Esophagus (tissue), 2 donors: ENCODE measurements at regions not wholly inside any gene's neighbourhood (a gene's known extent, or its start where the extent isn't known, plus 50 kb on each side); places are given as distances from the start of the nearest gene placed in this dataset.

Experiments
- H3K27ac ChIP-seq, 2 donors: one replicate each; pipeline ENCODE4 v1.5.1; 2013; ENCODE audit warnings: low read depth in 2 of 2, mild to moderate bottlenecking in 2 of 2, inconsistent platforms in 1 of 2, low read length in 1 of 2, moderate library complexity in 1 of 2
- H3K27me3 ChIP-seq, 2 donors: one replicate each; pipeline ENCODE4 v1.6.1; 2013; ENCODE audit warnings: low read length in 2 of 2, control low read depth in 1 of 2, mild to moderate bottlenecking in 1 of 2; ENCODE audit not compliant: insufficient read depth in 2 of 2, control insufficient read depth in 1 of 2
- H3K36me3 ChIP-seq, 2 donors: one replicate each; pipeline ENCODE4 v1.6.1; 2013; ENCODE audit warnings: low read length in 1 of 2; ENCODE audit not compliant: control insufficient read depth in 2 of 2, insufficient read depth in 2 of 2
- H3K4me1 ChIP-seq, 2 donors: one replicate each; pipeline ENCODE4 v1.6.1; 2013; ENCODE audit warnings: low read length in 1 of 2; ENCODE audit not compliant: control insufficient read depth in 2 of 2, insufficient read depth in 2 of 2
- H3K4me3 ChIP-seq, 2 donors: one replicate each; pipeline ENCODE4 v1.5.1; 2013; ENCODE audit warnings: low read length in 2 of 2, mild to moderate bottlenecking in 2 of 2, low read depth in 1 of 2, moderate library complexity in 1 of 2
- H3K9me3 ChIP-seq, 2 donors: one replicate each; pipeline ENCODE4 v1.6.1; 2013; ENCODE audit warnings: mild to moderate bottlenecking in 2 of 2, low read depth in 1 of 2, low read length in 1 of 2, moderate library complexity in 1 of 2; ENCODE audit not compliant: control insufficient read depth in 2 of 2, insufficient read depth in 1 of 2
- WGBS, 2 donors: extraction: QIAGEN DNeasy Blood & Tissue Kit; methylation state at CpG; one replicate each; pipeline ENCODE4 v1.1.7; 2013; 5-methylcytosine and 5-hydroxymethylcytosine counted together
- donor health status: healthy with polysubstance abuse.
- donor health status: Bipolar disorder and iron deficiency.

GRCh38 chr2:53362934-53363333 lies 404.7 kb upstream of the CHAC2 start:
- no peaks in the 10 kb centered on the region for H3K9me3 ChIP-seq
- no peaks in the 10 kb centered on the region for H3K4me1 ChIP-seq
- no peak overlapping the region for H3K4me3 ChIP-seq
- no peaks in the 10 kb centered on the region for H3K36me3 ChIP-seq
- H3K27ac ChIP-seq: no peak overlapping the region
- no peaks in the 10 kb centered on the region for H3K27me3 ChIP-seq
- WGBS, 2 donors: 71 to 72% methylated on average over 2 of the region's 2 CpGs

DNA sequence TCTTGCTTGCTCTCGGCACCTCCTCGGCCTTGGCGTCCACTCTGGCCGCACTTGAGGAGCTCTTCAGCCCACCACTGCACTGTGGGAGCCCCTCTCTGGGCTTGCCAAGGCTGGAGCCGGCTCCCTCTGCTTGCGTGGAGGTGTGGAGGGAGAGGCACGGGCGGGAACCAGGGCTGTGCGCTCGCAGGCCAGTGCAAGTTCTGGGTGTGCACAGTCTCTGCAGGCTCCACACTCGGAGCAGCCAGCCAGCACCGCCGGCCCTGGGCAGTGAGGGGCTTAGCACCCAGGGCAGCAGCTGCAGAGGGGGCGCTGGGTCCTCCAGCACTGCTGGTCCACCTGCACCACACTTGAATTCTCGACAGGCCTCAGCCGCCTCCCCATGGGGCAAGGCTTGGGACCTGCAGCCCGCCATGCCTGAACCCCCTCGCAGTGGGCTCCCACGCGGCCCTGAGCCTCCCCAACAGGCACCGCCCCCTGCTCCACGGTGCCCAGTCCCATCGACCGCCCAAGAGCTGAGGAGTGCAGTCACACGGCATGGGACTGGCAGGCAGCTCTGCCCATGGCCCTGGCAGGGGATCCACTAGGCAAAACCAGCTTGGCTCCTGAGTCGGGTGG lies 411.2 kb upstream of the CHAC2 start:
- Histone ChIP-seq H3K4me1 (no peaks in the 10 kb centered on the region), H3K4me3 (no peak overlapping the region), H3K9me3 (peaks cover 6 to 7% of the 10 kb centered on the region in 2 donors), H3K27me3 (no peaks in the 10 kb centered on the region), H3K27ac (no peak overlapping the region), H3K36me3 (no peaks in the 10 kb centered on the region)
- 92 to 93% methylated on average over 26 of the region's 26 CpGs for WGBS, 2 donors

DNA sequence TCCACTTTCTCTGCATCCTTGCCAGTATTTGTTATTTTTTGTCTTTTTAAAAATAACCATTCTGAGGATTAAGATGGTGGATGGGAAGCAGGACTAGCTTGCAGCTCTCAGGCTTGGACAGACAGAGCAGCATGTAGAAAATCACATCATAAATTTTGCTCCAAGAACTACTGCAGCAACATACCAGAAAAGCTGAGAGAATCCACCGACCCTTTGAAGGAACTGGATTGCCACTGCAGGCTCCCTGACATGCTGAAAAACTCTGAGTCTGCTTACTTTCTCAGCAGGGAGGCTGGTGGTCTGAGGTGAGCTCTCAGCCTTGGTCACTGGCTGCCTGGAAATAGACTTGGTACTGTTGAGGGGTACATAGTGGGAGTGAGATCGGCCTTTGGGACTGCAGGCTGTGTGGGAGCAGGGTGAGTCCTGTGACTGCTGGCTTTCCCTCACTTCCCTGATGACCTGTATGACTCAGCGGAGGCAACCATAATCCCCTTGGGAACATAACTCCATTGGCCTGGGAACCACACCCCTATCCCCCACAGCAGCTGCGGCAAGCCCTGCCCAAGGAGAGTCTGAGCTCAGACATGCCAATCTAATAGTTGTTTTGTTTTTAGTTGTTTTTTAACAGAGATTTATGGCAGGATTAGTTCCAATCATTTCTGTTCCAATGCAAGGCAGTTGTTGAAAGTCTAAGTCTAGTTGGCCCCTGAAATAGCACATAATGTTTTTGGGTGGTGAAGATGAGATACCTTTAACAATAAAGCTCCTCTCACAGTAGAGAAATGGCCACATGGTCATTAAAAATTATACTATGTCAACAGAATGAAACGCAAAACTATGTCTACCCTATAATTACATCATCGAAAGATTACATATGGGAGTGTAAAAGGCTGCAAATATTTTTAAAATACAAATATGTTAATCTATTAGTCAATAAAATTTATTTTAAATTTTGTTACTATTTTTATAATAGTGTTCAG lies 414.2 kb upstream of the CHAC2 start:
- no peaks in the 10 kb centered on the region for H3K27me3 ChIP-seq
- H3K9me3 ChIP-seq: peaks cover 6 to 7% of the 10 kb centered on the region in 2 donors
- no peaks in the 10 kb centered on the region for H3K36me3 ChIP-seq
- no peak overlapping the region for H3K27ac ChIP-seq
- no peak overlapping the region for H3K4me3 ChIP-seq
- WGBS, 2 donors: 67 to 68% methylated on average over 6 of the region's 6 CpGs
- no peaks in the 10 kb centered on the region for H3K4me1 ChIP-seq

DNA sequence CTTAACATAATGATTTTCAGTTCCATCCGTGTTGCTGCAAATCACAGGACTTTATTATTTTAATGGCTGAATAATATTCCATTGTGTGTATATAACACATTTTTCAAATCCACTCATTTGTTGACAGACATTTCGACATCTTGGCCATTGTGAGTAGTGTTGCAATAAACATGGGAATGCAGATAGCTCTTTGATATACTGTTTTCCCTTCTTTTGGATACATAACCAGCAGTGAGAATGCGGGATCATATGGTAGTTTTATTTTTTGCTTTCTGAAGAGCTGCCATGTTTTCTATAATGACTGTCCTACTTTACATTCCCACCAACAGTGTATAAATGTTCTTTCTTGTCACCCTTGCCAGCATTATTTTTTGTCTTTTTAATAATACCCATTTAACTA lies 420.3 kb upstream of the CHAC2 start:
- Histone ChIP-seq H3K27ac (no peak overlapping the region), H3K27me3 (no peaks in the 10 kb centered on the region), H3K9me3 (no peaks in the 10 kb centered on the region), H3K4me1 (no peaks in the 10 kb centered on the region), H3K36me3 (no peaks in the 10 kb centered on the region), H3K4me3 (no peak overlapping the region)
- 70 to 75% methylated on average over 3 of the region's 3 CpGs for WGBS, 2 donors

- Histone ChIP-seq H3K36me3 (no peaks in the 10 kb centered on the region), H3K4me3 (no peak overlapping the region), H3K27ac (no peak overlapping the region), H3K9me3 (no peaks in the 10 kb centered on the region), H3K27me3 (no peaks in the 10 kb centered on the region), H3K4me1 (no peaks in the 10 kb centered on the region)
- 92 to 93% methylated on average over 4 of the region's 4 CpGs for WGBS, 2 donors
These were observed 425.4 kb upstream of the CHAC2 start for GRCh38 chr2:53342248-53342647.

DNA sequence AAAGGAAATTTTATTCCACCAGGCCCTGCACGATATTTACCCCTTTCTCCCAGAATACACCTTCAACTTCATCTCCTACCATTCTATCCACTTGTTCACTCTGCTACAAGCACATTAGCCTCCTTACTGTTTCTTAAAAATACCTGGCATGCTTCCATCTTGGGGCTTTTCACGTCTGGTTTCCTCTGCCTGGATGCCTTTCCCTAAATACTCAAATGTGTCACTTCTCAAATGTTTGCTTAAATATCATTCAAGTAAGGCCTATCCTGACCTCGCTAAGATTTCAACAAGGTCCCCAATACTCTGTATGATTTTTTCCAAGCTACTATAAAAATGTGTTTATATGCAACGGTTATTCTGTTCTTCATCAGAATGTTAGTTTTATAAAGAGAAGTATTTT lies 433.0 kb upstream of the CHAC2 start:
- H3K36me3 ChIP-seq: no peaks in the 10 kb centered on the region
- 42 to 46% methylated on average over 4 of the region's 4 CpGs for WGBS, 2 donors
- H3K4me3 ChIP-seq: no peak overlapping the region
- no peaks in the 10 kb centered on the region for H3K9me3 ChIP-seq
- no peaks in the 10 kb centered on the region for H3K27me3 ChIP-seq
- H3K27ac ChIP-seq: no peak overlapping the region
- no peaks in the 10 kb centered on the region for H3K4me1 ChIP-seq

DNA sequence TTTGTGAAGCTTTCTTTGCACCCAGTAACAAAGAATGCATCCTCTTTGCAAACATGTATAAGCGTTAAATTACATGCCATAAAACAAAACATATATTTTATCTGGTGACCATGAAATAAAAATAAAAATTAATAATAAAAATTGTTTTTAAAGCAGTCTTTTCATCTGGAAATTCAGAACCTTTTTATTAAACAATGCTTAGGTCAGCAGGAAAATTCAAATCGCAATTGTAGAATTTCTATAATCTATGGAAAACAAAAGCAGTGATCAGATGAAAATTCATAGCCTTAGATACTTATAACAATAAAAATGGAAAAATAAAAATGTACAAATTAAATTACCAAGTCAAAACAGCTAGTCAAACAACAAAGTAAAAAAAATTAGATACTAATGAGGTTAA lies 435.9 kb upstream of the CHAC2 start:
- no peaks in the 10 kb centered on the region for H3K4me1 ChIP-seq
- H3K9me3 ChIP-seq: no peaks in the 10 kb centered on the region
- no peak overlapping the region for H3K4me3 ChIP-seq
- WGBS, 2 donors: 73 to 86% methylated on average over 2 of the region's 2 CpGs
- no peaks in the 10 kb centered on the region for H3K27me3 ChIP-seq
- H3K36me3 ChIP-seq: no peaks in the 10 kb centered on the region
- no peak overlapping the region for H3K27ac ChIP-seq

- H3K36me3 ChIP-seq: no peaks in the 10 kb centered on the region
- H3K9me3 ChIP-seq: no peaks in the 10 kb centered on the region
- H3K4me3 ChIP-seq: no peak overlapping the region
- H3K4me1 ChIP-seq: no peaks in the 10 kb centered on the region
- 71 to 75% methylated on average over 5 of the region's 5 CpGs for WGBS, 2 donors
- no peaks in the 10 kb centered on the region for H3K27me3 ChIP-seq
- no peak overlapping the region for H3K27ac ChIP-seq
These were observed 449.7 kb upstream of the CHAC2 start for GRCh38 chr2:53317861-53318260.

DNA sequence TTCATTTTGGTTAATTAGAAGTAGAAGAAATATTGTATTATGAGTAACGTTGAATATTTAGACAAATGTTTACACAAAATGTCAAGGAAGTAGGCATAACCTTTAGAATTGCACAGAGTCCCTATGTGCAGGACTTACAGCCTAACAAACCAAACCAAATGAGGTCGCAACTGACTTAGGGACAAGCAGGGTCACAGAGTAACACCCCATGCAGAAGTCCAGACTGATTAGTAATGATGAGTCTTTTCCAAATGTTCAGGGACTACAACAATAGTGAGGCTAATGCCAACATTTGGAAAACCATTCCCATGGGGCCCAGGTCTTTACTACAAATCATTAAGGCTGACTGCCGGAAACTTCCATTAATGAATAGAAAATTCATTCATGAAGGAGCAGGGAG lies 452.5 kb upstream of the CHAC2 start:
- no peak overlapping the region for H3K27ac ChIP-seq
- WGBS, 2 donors: 71 to 72% methylated on average over 3 of the region's 3 CpGs
- no peaks in the 10 kb centered on the region for H3K4me1 ChIP-seq
- H3K4me3 ChIP-seq: no peak overlapping the region
- peaks cover 0 to 2% of the 10 kb centered on the region in 2 donors for H3K9me3 ChIP-seq
- no peaks in the 10 kb centered on the region for H3K27me3 ChIP-seq
- no peaks in the 10 kb centered on the region for H3K36me3 ChIP-seq
